SK-N-DZ (cell line): ENCODE measurements at regions not wholly inside any gene's neighbourhood (a gene's known extent, or its start where the extent isn't known, plus 50 kb on each side); places are given as distances from the start of the nearest gene placed in this dataset.

ENCODE experiments used
- DNase-seq: peaks from one replicate; pipeline ENCODE4 v3.0.0-alpha.2; 2015; ENCODE audit warnings: low spot score

GRCh38 chr5:38207343-38207742, 51.0 kb upstream of the EGFLAM start:
- no peak for DNase-seq

- DNase-seq = no peak
Observed at GRCh38 chr5:38202741-38203140, 55.6 kb upstream of the EGFLAM start.

GRCh38 chr5:38200872-38201557, 57.3 kb upstream of the EGFLAM start:
- no peak for DNase-seq

GRCh38 chr5:38197118-38197517, 61.2 kb upstream of the EGFLAM start:
- no peak for DNase-seq

GRCh38 chr5:38193015-38193581, 65.3 kb upstream of the EGFLAM start:
- peak; percentile 52 for DNase-seq

- no peak for DNase-seq
Observed at GRCh38 chr5:38191693-38192092, 66.7 kb upstream of the EGFLAM start.

- DNase-seq = no peak
Observed at GRCh38 chr5:38190111-38190510, 68.2 kb upstream of the EGFLAM start.

GRCh38 chr5:38189081-38189504, 69.3 kb upstream of the EGFLAM start:
- DNase-seq = no peak

- DNase-seq = no peak
Observed at GRCh38 chr5:38188591-38188990, 69.8 kb upstream of the EGFLAM start.

- no peak for DNase-seq
Observed at GRCh38 chr5:38187532-38187931, 70.8 kb upstream of the EGFLAM start.

GRCh38 chr5:38184627-38185026, 73.7 kb upstream of the EGFLAM start:
- no peak for DNase-seq

- no peak for DNase-seq
Observed at GRCh38 chr5:38182991-38183390, 75.4 kb upstream of the EGFLAM start.

GRCh38 chr5:38168029-38168428, 90.3 kb upstream of the EGFLAM start:
- DNase-seq = no peak

- DNase-seq = no peak
Observed at GRCh38 chr5:38167562-38167996, 90.8 kb upstream of the EGFLAM start.

GRCh38 chr5:38166832-38167231, 91.5 kb upstream of the EGFLAM start:
- DNase-seq = no peak

- no peak for DNase-seq
Observed at GRCh38 chr5:38165435-38165834, 92.9 kb upstream of the EGFLAM start.

GRCh38 chr5:38164776-38165399, 93.5 kb upstream of the EGFLAM start:
- DNase-seq = no peak

GRCh38 chr5:38163636-38164237, 94.6 kb upstream of the EGFLAM start:
- no peak for DNase-seq

GRCh38 chr5:38162625-38163024, 95.7 kb upstream of the EGFLAM start:
- no peak for DNase-seq

- no peak for DNase-seq
Observed at GRCh38 chr5:38157024-38157423, 101.3 kb upstream of the EGFLAM start.

- no peak for DNase-seq
Observed at GRCh38 chr5:38154615-38155204, 103.6 kb upstream of the EGFLAM start.

- DNase-seq = no peak
Observed at GRCh38 chr5:38151878-38152277, 106.5 kb upstream of the EGFLAM start.
